ENCODE measurements at regions not wholly inside any gene's neighbourhood (a gene's known extent, or its start where the extent isn't known, plus 50 kb on each side); places are given as distances from the start of the nearest gene placed in this dataset.

GRCh38 chr1:29639156-29639736 lies 402.9 kb downstream of the PTPRU start:
- Histone ChIP-seq H3K4me1 (no peaks in the 10 kb centered on the region), H3K9me3 (no peaks in the 10 kb centered on the region), H3K36me3 (ENCODE audit: control insufficient read depth, insufficient read depth, low read length) (no peaks in the 10 kb centered on the region), H3K4me3 (ENCODE audit: low read depth, low read length) (no peak overlapping the region), H3K27me3 (replicated peaks; ENCODE audit: control insufficient read depth, insufficient read depth, low read length) (no peaks in the 10 kb centered on the region)
- H3K9me3 Mint-ChIP-seq (ENCODE audit: unreplicated experiment): no peaks in the 10 kb centered on the region
- ChIA-PET CTCF (no interaction called here), POLR2A (no interaction called here)
- no peak overlapping the region for H3K27ac Mint-ChIP-seq (ENCODE audit: unreplicated experiment)
- no peak for TF ChIP-seq CTCF (IDR thresholded peaks at IDR 0.05; ENCODE audit: insufficient read depth in 1 of 2, low read depth in 1 of 2, low read length in 1 of 2, severe bottlenecking in 1 of 2, unreplicated experiment in 1 of 2)
- H3K4me1 Mint-ChIP-seq (ENCODE audit: low read depth, unreplicated experiment): no peaks in the 10 kb centered on the region
- H3K27me3 Mint-ChIP-seq (ENCODE audit: insufficient read depth, unreplicated experiment): peaks cover 4% of the 10 kb centered on the region
- no peak for DNase-seq
- intact Hi-C loops (cut with micrococcal nuclease; ENCODE audit: unreplicated experiment): no loop called here
- H3K4me3 Mint-ChIP-seq (ENCODE audit: unreplicated experiment): no peak overlapping the region
- BruUV-seq (replicated peaks): no TSS peak
- H3K36me3 Mint-ChIP-seq (ENCODE audit: insufficient read depth, unreplicated experiment): no peaks in the 10 kb centered on the region

- H3K4me3 ChIP-seq (ENCODE audit: low read depth, low read length): no peak overlapping the region
- H3K4me1 ChIP-seq: no peaks in the 10 kb centered on the region
- H3K36me3 Mint-ChIP-seq (ENCODE audit: insufficient read depth, unreplicated experiment): no peaks in the 10 kb centered on the region
- no peaks in the 10 kb centered on the region for H3K9me3 Mint-ChIP-seq (ENCODE audit: unreplicated experiment)
- peaks cover 2% of the 10 kb centered on the region for H3K27me3 Mint-ChIP-seq (ENCODE audit: insufficient read depth, unreplicated experiment)
- TF ChIP-seq CTCF (IDR thresholded peaks at IDR 0.05; ENCODE audit: insufficient read depth in 1 of 2, low read depth in 1 of 2, low read length in 1 of 2, severe bottlenecking in 1 of 2, unreplicated experiment in 1 of 2): no peak
- no peak overlapping the region for H3K4me3 Mint-ChIP-seq (ENCODE audit: unreplicated experiment)
- H3K27ac Mint-ChIP-seq (ENCODE audit: unreplicated experiment): no peak overlapping the region
- H3K36me3 ChIP-seq (ENCODE audit: control insufficient read depth, insufficient read depth, low read length): no peaks in the 10 kb centered on the region
- H3K27me3 ChIP-seq (replicated peaks; ENCODE audit: control insufficient read depth, insufficient read depth, low read length): no peaks in the 10 kb centered on the region
- intact Hi-C loops (cut with micrococcal nuclease; ENCODE audit: unreplicated experiment): no loop called here
- DNase-seq: no peak
- no peaks in the 10 kb centered on the region for H3K4me1 Mint-ChIP-seq (ENCODE audit: low read depth, unreplicated experiment)
- no TSS peak for BruUV-seq (replicated peaks)
- no peaks in the 10 kb centered on the region for H3K9me3 ChIP-seq
- ChIA-PET POLR2A (no interaction called here), CTCF (no interaction called here)
Measured at GRCh38 chr1:29638281-29638680, 402.0 kb downstream of the PTPRU start.

- no peaks in the 10 kb centered on the region for H3K36me3 Mint-ChIP-seq (ENCODE audit: insufficient read depth, unreplicated experiment)
- Histone ChIP-seq H3K9me3 (no peaks in the 10 kb centered on the region), H3K4me1 (no peaks in the 10 kb centered on the region), H3K4me3 (ENCODE audit: low read depth, low read length) (no peak overlapping the region), H3K27me3 (replicated peaks; ENCODE audit: control insufficient read depth, insufficient read depth, low read length) (no peaks in the 10 kb centered on the region), H3K36me3 (ENCODE audit: control insufficient read depth, insufficient read depth, low read length) (no peaks in the 10 kb centered on the region)
- H3K27ac Mint-ChIP-seq (ENCODE audit: unreplicated experiment): no peak overlapping the region
- peaks cover 3% of the 10 kb centered on the region for H3K27me3 Mint-ChIP-seq (ENCODE audit: insufficient read depth, unreplicated experiment)
- ChIA-PET CTCF (no interaction called here), POLR2A (no interaction called here)
- DNase-seq: no peak
- TF ChIP-seq CTCF (IDR thresholded peaks at IDR 0.05; ENCODE audit: insufficient read depth in 1 of 2, low read depth in 1 of 2, low read length in 1 of 2, severe bottlenecking in 1 of 2, unreplicated experiment in 1 of 2): no peak
- no TSS peak for BruUV-seq (replicated peaks)
- intact Hi-C loops (cut with micrococcal nuclease; ENCODE audit: unreplicated experiment): no loop called here
- no peak overlapping the region for H3K4me3 Mint-ChIP-seq (ENCODE audit: unreplicated experiment)
- H3K9me3 Mint-ChIP-seq (ENCODE audit: unreplicated experiment): no peaks in the 10 kb centered on the region
- H3K4me1 Mint-ChIP-seq (ENCODE audit: low read depth, unreplicated experiment): no peaks in the 10 kb centered on the region
Measured at GRCh38 chr1:29636936-29637335, 400.6 kb downstream of the PTPRU start.
